IMR-90 (cell line): ENCODE measurements at regions not wholly inside any gene's neighbourhood (a gene's known extent, or its start where the extent isn't known, plus 50 kb on each side); places are given as distances from the start of the nearest gene placed in this dataset.

Experiments
- CTCF ChIP-seq: conservative IDR thresholded peaks from 2 replicates; pipeline ENCODE4 v1.5.1; 2012; ENCODE audit warnings: mild to moderate bottlenecking, low read depth, low read length, improper control_type of control experiment
- ELK1 ChIP-seq: fragments of 150-350 bp; IDR thresholded peaks from 2 replicates; pipeline ENCODE4 v1.6.1; 2016; ENCODE audit warnings: low read depth, mild to moderate bottlenecking, low read length, moderate library complexity, borderline replicate concordance
- FOS ChIP-seq: fragments of 150-350 bp; IDR thresholded peaks from 2 replicates; pipeline ENCODE4 v1.6.1; 2016; ENCODE audit warnings: low read depth, low read length
- MAFK ChIP-seq: IDR thresholded peaks from 2 replicates; pipeline ENCODE4 v1.6.1; 2012; ENCODE audit warnings: low read depth, low read length, improper control_type of control experiment
- MAZ ChIP-seq: IDR thresholded peaks from 2 replicates; pipeline ENCODE4 v1.6.1; 2012; ENCODE audit warnings: low read depth, mild to moderate bottlenecking, low read length, improper control_type of control experiment, moderate library complexity, borderline replicate concordance
- MXI1 ChIP-seq: IDR thresholded peaks from 2 replicates; pipeline ENCODE4 v1.6.1; 2012; ENCODE audit warnings: low read depth, mild to moderate bottlenecking, low read length, moderate library complexity, borderline replicate concordance
- NFE2L2 ChIP-seq: fragments of 150-350 bp; IDR thresholded peaks from 2 replicates; pipeline ENCODE4 v1.6.1; 2016; ENCODE audit warnings: low read depth, mild to moderate bottlenecking, low read length
- POLR2A ChIP-seq: IDR thresholded peaks from 2 replicates; pipeline ENCODE4 v1.6.1; 2012; ENCODE audit warnings: mild to moderate bottlenecking, low read depth, low read length
- RAD21 ChIP-seq: IDR thresholded peaks from 2 replicates; pipeline ENCODE4 v1.6.1; 2012; ENCODE audit warnings: low read length, improper control_type of control experiment
- RCOR1 ChIP-seq: IDR thresholded peaks from 2 replicates; pipeline ENCODE4 v1.6.1; 2012; ENCODE audit warnings: mild to moderate bottlenecking, low read length, improper control_type of control experiment; ENCODE audit not compliant: insufficient replicate concordance
- RFX5 ChIP-seq: IDR thresholded peaks from 2 replicates; pipeline ENCODE4 v1.8.0; 2012; ENCODE audit warnings: low read depth, mild to moderate bottlenecking, low read length, moderate library complexity
- SMC3 ChIP-seq: fragments of 150-350 bp; IDR thresholded peaks from 2 replicates; pipeline ENCODE4 v1.6.1; 2016; ENCODE audit warnings: low read depth, mild to moderate bottlenecking, antibody characterized with exemption, low read length, moderate library complexity
- USF2 ChIP-seq: fragments of 150-350 bp; IDR thresholded peaks from 2 replicates; pipeline ENCODE4 v1.6.1; 2017; ENCODE audit warnings: mild to moderate bottlenecking, antibody characterized with exemption, low read length, low read depth

GRCh38 chr6:80445751-80446150 is 339.3 kb downstream of the BCKDHB start:
- TF ChIP-seq CTCF (no peak), ELK1 (no peak), POLR2A (no peak), MAZ (no peak), RFX5 (no peak), RAD21 (no peak), RCOR1 (no peak), FOS (no peak), MXI1 (no peak), MAFK (no peak), USF2 (no peak), NFE2L2 (no peak), SMC3 (no peak)
